D341Med (cell line): ENCODE measurements at regions not wholly inside any gene's neighbourhood (a gene's known extent, or its start where the extent isn't known, plus 50 kb on each side); places are given as distances from the start of the nearest gene placed in this dataset.
"Not testable (repeated sequence)": the region's sequence is repeated elsewhere in the genome, so short reads cannot be mapped to it uniquely, and the experiment has no call there.

Experiments used
- DNase-seq: peaks from one replicate; pipeline ENCODE4 v3.0.0; 2012; ENCODE audit warnings: low spot score

DNA sequence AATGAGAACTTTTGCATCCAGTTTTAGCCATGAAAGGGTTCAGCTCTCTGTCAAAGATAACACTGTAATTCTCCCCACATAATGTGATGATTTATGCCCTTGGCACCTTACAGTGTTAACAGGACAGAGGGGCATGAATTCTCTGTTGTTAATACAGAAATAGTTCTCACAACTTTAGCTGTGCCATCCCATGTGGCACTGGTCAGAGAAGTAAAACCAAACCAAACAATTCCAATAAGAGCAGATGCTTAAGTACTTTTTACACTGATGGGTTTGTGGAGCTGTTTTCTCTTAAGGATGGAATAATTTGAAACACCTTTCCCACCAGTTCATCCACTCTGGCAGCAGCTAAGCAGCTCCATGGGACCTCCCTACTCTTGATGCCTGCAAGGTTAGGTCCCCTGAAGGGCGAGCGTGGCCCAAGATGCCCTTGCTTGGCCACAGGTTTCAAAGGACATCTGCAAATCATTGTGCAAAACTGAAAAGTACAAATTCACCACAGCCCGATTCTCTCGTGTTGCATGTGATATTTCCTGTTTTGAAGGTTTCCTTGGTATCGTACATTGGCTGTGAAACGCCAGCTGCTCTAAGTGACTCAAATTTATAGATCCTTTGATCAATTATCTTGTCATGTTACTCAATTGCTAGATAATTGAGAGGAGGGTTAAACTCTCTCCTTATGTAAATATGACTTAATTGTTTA lies 82.5 kb upstream of the CREB5 start:
- no peak for DNase-seq

DNA sequence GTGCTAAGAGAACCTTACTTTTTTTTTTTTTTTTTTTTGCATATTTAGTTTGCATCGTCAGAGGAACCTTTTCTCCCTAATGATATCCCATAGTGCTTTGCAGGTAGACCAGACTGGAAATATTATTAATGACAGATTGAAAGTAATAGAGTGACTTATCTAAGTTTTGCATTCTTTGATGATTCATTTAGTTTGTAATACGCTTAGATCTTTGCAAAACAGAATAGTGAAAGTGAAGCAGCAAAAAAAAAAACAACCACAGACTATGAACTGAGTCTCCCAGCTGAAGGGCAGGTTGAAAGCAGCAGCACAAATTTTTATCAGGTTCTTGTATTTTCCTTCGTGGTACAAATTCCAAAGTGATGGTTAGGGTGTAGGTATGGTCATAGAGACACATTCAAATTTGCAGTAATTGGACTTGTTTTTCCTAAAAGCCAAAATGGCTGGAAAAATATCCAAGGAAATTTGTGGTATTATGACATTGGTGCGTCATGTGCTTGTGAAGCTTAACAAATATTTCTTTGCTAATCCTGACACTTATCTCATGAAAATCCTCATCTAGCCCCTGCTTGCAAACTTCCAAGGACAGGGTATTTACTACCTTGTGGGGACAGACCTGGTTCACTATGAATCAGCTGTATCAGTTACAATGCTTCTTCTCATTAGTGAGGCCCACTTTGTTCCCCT lies 81.8 kb upstream of the CREB5 start:
- no peak for DNase-seq

DNA sequence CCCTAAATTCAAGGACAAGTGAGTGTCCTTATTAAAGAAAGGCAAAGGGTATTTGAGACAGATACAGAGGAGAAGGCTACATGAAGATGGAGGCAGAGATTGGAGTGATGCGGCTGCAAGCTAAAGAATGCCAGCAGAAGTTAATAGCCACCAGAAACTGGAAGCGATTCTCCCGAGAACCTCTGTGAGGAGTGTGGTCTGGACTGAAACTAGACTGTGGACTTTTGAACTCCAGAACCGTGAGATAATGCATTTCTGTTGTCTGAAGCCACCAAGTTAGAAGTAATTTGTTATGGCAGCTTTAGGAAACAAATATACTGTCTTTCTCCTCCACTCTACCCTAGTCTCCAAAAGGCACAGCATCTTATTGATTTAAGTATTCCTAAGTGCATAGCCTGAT lies 80.3 kb upstream of the CREB5 start:
- DNase-seq = no peak

DNA sequence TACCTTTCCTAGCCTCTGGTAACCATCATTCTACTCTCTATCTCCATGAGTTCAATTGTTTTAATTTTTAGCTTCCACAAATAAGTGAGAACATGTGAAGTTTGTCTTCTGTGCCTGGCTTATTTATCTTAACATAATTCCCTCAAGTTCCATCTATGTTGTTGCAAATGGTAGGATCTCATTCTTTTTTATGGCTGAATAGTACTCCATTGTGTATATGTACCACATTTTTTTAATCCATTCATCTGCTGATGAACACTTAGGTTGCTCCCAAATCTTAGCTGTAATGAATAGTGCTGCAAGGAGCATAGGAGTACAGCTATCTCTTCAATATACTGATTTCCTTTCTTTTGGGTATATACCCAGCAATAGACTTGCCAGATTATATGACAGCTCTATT lies 78.8 kb upstream of the CREB5 start:
- not testable (repeated sequence) for DNase-seq

- DNase-seq = no peak
Observed at GRCh38 chr7:28336806-28337205, 75.5 kb upstream of the CREB5 start.

DNA sequence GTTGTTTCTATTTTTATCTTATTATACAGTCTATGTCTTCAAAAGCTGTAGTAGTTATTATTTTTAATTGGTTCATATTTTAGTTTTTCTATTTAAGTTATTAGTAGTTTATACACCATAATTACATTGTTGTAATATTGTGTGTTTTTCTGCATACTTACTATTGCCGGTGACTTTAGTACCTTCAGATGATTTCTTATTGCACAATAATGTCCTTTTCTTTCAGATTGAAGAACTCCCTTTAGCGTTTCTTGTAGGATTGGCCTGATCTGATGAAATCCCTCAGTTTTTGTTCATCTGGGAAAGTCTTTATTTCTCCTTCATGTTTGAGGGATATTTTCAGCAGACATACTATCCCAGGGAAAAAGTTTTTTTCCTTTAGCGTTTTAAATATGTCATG lies 74.3 kb upstream of the CREB5 start:
- no peak for DNase-seq

DNA sequence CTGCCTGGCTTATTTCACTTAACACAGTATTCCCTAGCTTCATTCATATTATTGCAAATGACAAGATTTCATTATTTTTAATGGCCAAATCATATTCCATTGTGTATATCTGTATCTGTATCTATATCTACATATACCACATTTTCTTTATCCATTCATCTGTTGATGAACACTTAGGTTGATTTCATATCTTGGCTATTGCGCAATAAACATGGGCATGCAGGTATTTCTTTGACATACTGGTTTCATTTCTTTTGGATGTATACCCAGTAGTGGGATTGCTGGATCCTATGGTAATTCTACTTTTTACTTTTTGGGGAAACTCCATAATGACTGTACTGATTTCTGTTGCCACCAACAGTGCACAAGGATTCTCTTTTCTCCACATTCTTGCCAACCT lies 68.9 kb upstream of the CREB5 start:
- no peak for DNase-seq

- DNase-seq = no peak
Observed at GRCh38 chr7:28346256-28346655, 66.1 kb upstream of the CREB5 start.

- no peak for DNase-seq
Observed at GRCh38 chr7:28346676-28347363, 65.5 kb upstream of the CREB5 start.

DNA sequence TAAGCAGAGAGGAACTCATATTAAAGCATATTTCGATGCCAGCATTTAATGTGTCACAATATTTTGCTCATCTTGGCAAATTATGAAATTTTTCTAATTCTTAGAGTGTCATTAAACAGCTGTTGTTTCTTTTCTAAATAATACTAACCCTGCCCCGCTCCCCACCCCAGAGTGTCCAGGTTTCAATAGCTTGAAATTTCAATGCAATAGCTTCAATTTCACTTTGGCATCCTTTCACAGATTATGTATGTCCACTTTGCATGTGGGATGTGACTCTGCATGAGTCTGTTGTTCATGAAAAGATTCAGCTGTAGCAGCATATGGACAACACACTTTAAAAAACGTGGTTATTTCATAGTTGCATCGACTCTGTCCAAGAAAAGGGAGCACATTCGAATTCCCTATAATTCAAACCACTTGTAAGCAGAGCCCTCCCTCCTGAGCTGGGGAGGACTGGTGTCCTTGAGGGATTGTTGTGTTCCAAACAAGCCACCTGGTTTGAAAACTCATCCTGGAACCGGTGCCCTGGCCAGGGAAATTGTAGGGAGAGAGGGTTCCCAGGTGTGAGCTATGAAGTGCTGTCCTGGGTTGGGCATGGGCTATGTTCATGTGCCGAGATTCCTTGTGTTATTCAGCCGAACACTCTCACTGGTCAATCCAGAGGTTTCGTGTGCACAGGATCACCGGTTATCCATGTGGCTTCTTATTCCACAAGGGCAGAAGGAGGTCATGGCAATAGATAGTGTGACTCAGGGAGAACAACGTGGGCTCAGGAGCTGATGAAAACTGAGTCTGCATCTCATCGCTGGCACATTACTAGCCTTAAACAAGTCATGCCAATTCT lies 64.6 kb upstream of the CREB5 start:
- no peak for DNase-seq

GRCh38 chr7:28348636-28349035 lies 63.7 kb upstream of the CREB5 start:
- no peak for DNase-seq

DNA sequence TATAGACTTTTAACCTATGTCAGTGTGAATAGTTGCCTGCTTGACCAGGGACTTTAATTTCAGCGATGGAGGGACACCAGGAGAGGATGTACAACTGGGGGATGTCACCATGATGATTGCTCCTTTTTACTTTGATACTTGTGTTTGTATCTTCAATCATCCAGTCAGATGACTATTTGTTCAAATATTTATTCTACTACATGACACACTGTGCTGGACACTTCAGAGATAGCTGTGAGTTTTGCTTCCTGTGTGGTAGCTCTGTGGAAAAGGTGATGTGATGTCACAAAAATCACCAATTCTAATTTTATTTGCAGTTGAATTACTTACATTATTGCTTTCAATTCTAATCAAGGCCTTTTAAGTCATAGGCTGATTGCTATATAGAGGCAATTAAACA lies 62.7 kb upstream of the CREB5 start:
- DNase-seq = no peak

- no peak for DNase-seq
Observed at GRCh38 chr7:28350662-28351061, 61.7 kb upstream of the CREB5 start.

- no peak for DNase-seq
Observed at GRCh38 chr7:28351450-28351849, 60.9 kb upstream of the CREB5 start.

DNA sequence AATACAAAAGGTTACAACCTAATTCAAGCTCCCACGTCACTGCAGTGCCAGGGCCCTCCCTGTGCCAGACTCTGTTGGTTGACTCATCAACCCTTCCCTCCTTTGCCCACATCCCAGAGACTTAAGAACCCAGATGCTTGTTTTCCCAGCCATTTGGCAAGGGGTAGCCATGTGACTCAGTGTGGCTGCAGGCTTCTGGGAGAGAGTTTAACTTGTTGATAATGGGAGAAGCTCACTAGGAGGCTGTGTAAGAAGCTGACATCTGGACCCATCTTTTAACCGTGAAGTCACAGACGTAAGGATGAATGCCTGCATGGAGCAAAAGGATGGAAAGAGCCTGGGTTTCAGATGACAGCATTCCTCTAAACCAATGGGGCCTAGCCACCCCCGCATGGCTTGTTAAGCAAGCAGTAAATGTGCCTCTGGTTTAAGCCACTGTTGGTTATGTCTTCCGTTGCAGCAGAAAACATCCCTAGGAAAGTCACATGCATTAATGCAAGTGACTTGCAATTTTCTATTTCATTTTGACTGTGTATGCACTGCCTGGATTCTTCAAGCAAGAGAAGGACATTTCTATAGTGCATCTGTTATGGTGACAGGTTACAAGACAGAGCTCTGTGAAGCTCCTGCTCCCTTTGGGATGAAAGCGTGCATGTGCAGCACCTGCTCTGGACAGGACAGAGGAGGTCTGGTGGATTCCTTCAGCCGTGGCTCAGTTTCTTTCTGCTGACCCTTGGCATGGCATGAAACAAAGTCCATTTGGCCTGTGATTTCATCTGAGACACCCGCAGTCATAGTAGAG lies 57.5 kb upstream of the CREB5 start:
- no peak for DNase-seq

- no peak for DNase-seq
Observed at GRCh38 chr7:28355635-28356319, 56.5 kb upstream of the CREB5 start.

DNA sequence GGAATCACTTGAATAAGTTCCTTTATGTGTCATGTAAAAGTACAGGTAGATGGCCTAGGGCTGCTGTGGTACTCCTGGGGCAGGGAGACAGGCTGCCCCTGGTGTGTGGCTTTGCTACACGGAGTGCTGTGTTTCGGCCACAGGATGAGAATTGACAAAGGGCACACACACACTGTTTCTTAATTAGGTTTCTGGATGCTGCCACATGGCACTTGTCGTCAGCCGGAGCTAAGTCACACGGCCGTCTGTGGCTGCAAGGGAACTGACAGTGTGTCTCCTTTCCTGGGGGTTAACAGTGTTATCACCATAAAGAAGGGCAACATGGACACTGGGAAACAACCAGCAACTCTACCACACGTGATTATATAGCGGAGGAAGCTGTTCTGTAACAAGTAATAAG lies 55.7 kb upstream of the CREB5 start:
- DNase-seq = no peak

- DNase-seq = no peak
Observed at GRCh38 chr7:28358423-28358868, 53.9 kb upstream of the CREB5 start.

- DNase-seq = no peak
Observed at GRCh38 chr7:28360739-28361138, 51.6 kb upstream of the CREB5 start.

- DNase-seq = no peak
Observed at GRCh38 chr7:28361551-28361950, 50.8 kb upstream of the CREB5 start.

- DNase-seq = no peak
Observed at GRCh38 chr7:28362182-28362581, 50.1 kb upstream of the CREB5 start.
